Effector memory CD8-positive, alpha-beta T cell (primary cell): ENCODE measurements at regions not wholly inside any gene's neighbourhood (a gene's known extent, or its start where the extent isn't known, plus 50 kb on each side); places are given as distances from the start of the nearest gene placed in this dataset.

Experiments
- ATAC-seq: fragments of 150-1000 bp; cut with Tn5 transposase; replicated peaks from 2 replicates; pipeline ENCODE4 v1.10.0; 2021; ENCODE audit warnings: mild to moderate bottlenecking, moderate library complexity
- DNase-seq, 3 experiments: peaks; one replicate each; pipeline ENCODE4 v3.0.0; 2021
- H3K27ac Mint-ChIP-seq, 2 donors: one replicate each; pipeline ENCODE4 v1.8.0; 2022; ENCODE audit warnings: mild to moderate bottlenecking in 2 of 2, mixed read lengths in 2 of 2, moderate library complexity in 2 of 2
- H3K27me3 Mint-ChIP-seq, 2 donors: one replicate each; pipeline ENCODE4 v1.8.0; 2022; ENCODE audit warnings: mixed read lengths in 2 of 2
- H3K36me3 Mint-ChIP-seq: one replicate; pipeline ENCODE4 v1.8.0; 2022; ENCODE audit warnings: mild to moderate bottlenecking, moderate library complexity, mixed read lengths; ENCODE audit not compliant: insufficient read depth
- H3K4me1 Mint-ChIP-seq, 2 donors: one replicate each; pipeline ENCODE4 v1.8.0; 2022; ENCODE audit warnings: low read depth in 2 of 2, mixed read lengths in 2 of 2
- H3K4me3 Mint-ChIP-seq, 2 donors: one replicate each; pipeline ENCODE4 v1.8.0; 2022; ENCODE audit warnings: mild to moderate bottlenecking in 2 of 2, mixed read lengths in 2 of 2, moderate library complexity in 2 of 2
- H3K9me3 Mint-ChIP-seq, 2 donors: one replicate each; pipeline ENCODE4 v1.8.0; 2022; ENCODE audit warnings: mixed read lengths in 2 of 2

DNA sequence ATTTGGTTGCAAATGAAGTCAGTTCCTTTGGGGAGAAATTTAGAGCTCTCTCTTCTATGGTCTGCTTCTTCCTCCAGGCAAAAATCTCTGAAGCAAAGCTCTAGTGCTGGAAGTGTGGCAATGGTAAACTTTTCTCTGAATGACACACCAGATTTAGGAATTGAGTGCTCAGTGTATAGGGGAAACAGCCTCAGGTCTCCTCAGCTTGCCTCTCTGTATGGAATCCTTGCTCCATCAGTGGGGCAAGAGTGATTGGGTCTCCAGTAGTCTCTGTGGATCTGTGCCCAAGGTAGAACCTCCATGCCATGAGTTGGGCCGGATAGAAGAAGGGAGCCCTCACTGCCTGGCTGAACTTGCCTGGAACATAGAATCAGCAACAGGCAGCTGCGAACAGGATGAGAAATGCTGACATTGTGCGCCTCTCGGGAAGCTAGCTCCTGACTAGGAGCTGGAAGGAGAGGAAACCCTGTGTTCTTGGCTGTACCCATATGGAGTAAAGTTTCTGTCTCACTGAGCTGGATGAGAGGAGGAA lies 156.1 kb downstream of the WNT7A start:
- ATAC-seq (no peak), DNase-seq (no peak)
- Mint-ChIP-seq H3K27ac (no peak overlapping the region), H3K9me3 (peaks cover 0 to 7% of the 10 kb centered on the region in 2 donors), H3K36me3 (no peaks in the 10 kb centered on the region), H3K4me1 (no peaks in the 10 kb centered on the region), H3K4me3 (no peak overlapping the region), H3K27me3 (peaks cover 6 to 18% of the 10 kb centered on the region in 2 donors)

GRCh38 chr3:13722178-13722577 lies 157.7 kb downstream of the WNT7A start:
- Mint-ChIP-seq H3K27me3 (peaks cover 6 to 8% of the 10 kb centered on the region in 2 donors), H3K36me3 (no peaks in the 10 kb centered on the region), H3K4me1 (no peaks in the 10 kb centered on the region), H3K4me3 (no peak overlapping the region), H3K9me3 (peaks cover 0 to 7% of the 10 kb centered on the region in 2 donors), H3K27ac (no peak overlapping the region)
- ATAC-seq (no peak), DNase-seq (no peak)

DNA sequence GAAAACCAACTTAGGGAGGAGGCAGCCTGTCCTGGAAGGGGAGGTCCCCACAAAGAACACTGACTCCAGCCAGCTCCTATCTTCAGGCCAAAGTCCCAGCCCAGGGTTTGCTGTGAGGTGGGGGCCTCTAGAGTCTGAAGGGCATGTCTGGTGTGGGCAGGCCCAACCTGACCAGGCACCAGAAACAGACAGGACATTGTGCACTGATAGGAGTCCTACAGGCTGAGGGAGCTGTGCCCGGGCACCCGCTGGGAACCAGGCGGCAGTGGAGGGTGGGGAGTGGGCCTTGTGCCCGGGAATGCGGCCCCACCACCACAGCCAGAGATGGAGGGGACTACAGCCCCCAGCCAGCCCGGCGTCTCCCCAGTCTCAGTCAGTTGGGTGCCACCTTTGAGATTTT lies 161.4 kb downstream of the WNT7A start:
- Mint-ChIP-seq H3K27ac (no peak overlapping the region), H3K36me3 (no peaks in the 10 kb centered on the region), H3K4me1 (no peaks in the 10 kb centered on the region), H3K27me3 (peaks cover 7 to 18% of the 10 kb centered on the region in 2 donors), H3K9me3 (peaks cover 17% of the 10 kb centered on the region in 2 donors), H3K4me3 (no peak overlapping the region)
- DNase-seq, result no peak
- no peak for ATAC-seq

DNA sequence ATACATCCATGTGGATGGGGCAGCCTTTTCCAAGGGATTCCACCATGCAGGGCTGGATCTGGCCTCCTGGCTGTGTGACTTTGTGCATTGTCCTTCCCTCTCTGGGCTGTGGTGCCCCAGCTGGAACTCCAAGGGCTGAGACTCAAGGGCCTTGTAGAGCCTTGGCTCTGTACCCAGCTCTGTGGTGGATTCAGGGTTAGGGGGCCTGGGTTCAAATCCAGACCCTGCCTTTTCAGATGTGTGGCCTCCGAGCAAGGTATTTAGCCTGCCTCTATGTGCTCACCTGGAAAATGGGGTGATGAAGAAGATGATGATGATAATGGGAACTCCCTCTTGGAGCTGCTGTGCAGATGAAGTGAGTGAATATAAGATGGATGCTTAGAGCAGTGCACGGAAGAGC lies 161.9 kb downstream of the WNT7A start:
- Mint-ChIP-seq H3K36me3 (no peaks in the 10 kb centered on the region), H3K4me3 (no peak overlapping the region), H3K9me3 (peaks cover 14 to 21% of the 10 kb centered on the region in 2 donors), H3K27ac (no peak overlapping the region), H3K27me3 (peaks cover 12 to 21% of the 10 kb centered on the region in 2 donors), H3K4me1 (no peaks in the 10 kb centered on the region)
- DNase-seq (no peak), ATAC-seq (no peak)

- Mint-ChIP-seq H3K4me1 (no peaks in the 10 kb centered on the region), H3K36me3 (no peaks in the 10 kb centered on the region)
Measured at GRCh38 chr3:13717222-13717895, 162.5 kb downstream of the WNT7A start.

DNA sequence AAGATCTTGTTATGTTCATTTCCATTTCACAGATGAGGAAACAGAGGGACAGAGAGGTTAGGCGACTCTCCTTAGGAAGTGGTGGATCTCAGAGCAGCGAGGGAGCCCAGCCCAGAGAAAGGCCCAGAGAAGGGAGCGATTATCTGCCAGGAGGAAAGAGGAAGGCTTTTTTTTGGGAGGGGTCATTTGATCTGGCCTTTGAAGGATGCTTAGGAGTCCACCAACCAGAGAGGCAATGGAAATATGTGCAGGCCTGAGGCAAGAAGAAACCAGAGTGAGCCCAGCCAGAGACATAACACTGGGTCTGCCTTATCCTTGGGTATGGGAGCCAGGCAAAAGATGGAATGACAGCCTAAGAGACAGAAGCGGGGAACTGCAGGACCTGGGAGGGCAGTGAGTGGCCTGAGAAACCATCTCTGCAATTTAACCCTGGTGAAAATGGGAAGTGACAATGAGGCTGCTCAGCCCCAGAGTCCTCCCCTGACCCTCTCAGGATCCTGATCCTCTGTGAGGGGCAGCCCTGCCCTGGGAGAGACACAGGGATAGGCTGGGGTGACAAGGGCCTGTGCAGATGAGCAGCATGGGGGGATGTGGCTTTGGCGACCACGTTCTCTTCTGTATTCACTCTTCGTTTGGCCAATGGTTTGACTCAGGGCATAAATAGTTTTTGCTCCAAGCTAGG lies 163.2 kb downstream of the WNT7A start:
- Mint-ChIP-seq H3K4me1 (no peaks in the 10 kb centered on the region), H3K9me3 (peaks cover 17 to 31% of the 10 kb centered on the region in 2 donors)

More at GRCh38 chr3:13717222-13717895, 162.5 kb downstream of the WNT7A start:
- Mint-ChIP-seq H3K27me3 (peaks cover 17 to 27% of the 10 kb centered on the region in 2 donors), H3K9me3 (peaks cover 12 to 24% of the 10 kb centered on the region in 2 donors), H3K27ac (no peak overlapping the region), H3K4me3 (no peak overlapping the region)
- ATAC-seq (no peak), DNase-seq (no peak)

GRCh38 chr3:13715961-13716360 lies 163.9 kb downstream of the WNT7A start:
- Mint-ChIP-seq H3K9me3 (peaks cover 24 to 38% of the 10 kb centered on the region in 2 donors), H3K4me1 (no peaks in the 10 kb centered on the region), H3K27me3 (peaks cover 30 to 41% of the 10 kb centered on the region in 2 donors)

More for the DNA sequence above, 163.2 kb downstream of the WNT7A start:
- DNase-seq (no peak), ATAC-seq (no peak)
- Mint-ChIP-seq H3K36me3 (no peaks in the 10 kb centered on the region), H3K27me3 (peaks cover 23 to 34% of the 10 kb centered on the region in 2 donors), H3K27ac (no peak overlapping the region), H3K4me3 (no peak overlapping the region)

GRCh38 chr3:13715167-13715954 lies 164.5 kb downstream of the WNT7A start:
- ATAC-seq, result no peak
- H3K27me3 Mint-ChIP-seq, result peaks cover 36 to 47% of the 10 kb centered on the region in 2 donors
- H3K4me1 Mint-ChIP-seq, result no peaks in the 10 kb centered on the region
- H3K4me3 Mint-ChIP-seq, result no peak overlapping the region
- H3K27ac Mint-ChIP-seq, result no peak overlapping the region
- no peak for DNase-seq
- H3K36me3 Mint-ChIP-seq, result no peaks in the 10 kb centered on the region
- H3K9me3 Mint-ChIP-seq, result peaks cover 24 to 44% of the 10 kb centered on the region in 2 donors

More at GRCh38 chr3:13715961-13716360, 163.9 kb downstream of the WNT7A start:
- DNase-seq (no peak), ATAC-seq (no peak)
- H3K27ac Mint-ChIP-seq, result no peak overlapping the region
- no peak overlapping the region for H3K4me3 Mint-ChIP-seq
- H3K36me3 Mint-ChIP-seq, result no peaks in the 10 kb centered on the region

- Mint-ChIP-seq H3K9me3 (peaks cover 27 to 54% of the 10 kb centered on the region in 2 donors), H3K4me1 (no peaks in the 10 kb centered on the region), H3K27me3 (peaks cover 46 to 57% of the 10 kb centered on the region in 2 donors), H3K36me3 (no peaks in the 10 kb centered on the region), H3K4me3 (no peak overlapping the region), H3K27ac (no peak overlapping the region)
- no peak for DNase-seq
- ATAC-seq, result no peak
Measured at GRCh38 chr3:13714251-13714916, 165.5 kb downstream of the FBLN2 start.

- Mint-ChIP-seq H3K27me3 (peaks cover 56 to 67% of the 10 kb centered on the region in 2 donors), H3K4me1 (no peaks in the 10 kb centered on the region), H3K9me3 (peaks cover 27 to 63% of the 10 kb centered on the region in 2 donors), H3K4me3 (no peak overlapping the region), H3K36me3 (no peaks in the 10 kb centered on the region), H3K27ac (no peak overlapping the region)
- ATAC-seq (no peak), DNase-seq (no peak)
Measured at GRCh38 chr3:13713396-13713795, 164.5 kb downstream of the FBLN2 start.

GRCh38 chr3:13712682-13713180 lies 163.8 kb downstream of the FBLN2 start:
- Mint-ChIP-seq H3K9me3 (peaks cover 29 to 63% of the 10 kb centered on the region in 2 donors), H3K36me3 (no peaks in the 10 kb centered on the region), H3K4me1 (no peaks in the 10 kb centered on the region), H3K4me3 (no peak overlapping the region), H3K27ac (no peak overlapping the region), H3K27me3 (peaks cover 62 to 73% of the 10 kb centered on the region in 2 donors)
- ATAC-seq (no peak), DNase-seq (no peak)

DNA sequence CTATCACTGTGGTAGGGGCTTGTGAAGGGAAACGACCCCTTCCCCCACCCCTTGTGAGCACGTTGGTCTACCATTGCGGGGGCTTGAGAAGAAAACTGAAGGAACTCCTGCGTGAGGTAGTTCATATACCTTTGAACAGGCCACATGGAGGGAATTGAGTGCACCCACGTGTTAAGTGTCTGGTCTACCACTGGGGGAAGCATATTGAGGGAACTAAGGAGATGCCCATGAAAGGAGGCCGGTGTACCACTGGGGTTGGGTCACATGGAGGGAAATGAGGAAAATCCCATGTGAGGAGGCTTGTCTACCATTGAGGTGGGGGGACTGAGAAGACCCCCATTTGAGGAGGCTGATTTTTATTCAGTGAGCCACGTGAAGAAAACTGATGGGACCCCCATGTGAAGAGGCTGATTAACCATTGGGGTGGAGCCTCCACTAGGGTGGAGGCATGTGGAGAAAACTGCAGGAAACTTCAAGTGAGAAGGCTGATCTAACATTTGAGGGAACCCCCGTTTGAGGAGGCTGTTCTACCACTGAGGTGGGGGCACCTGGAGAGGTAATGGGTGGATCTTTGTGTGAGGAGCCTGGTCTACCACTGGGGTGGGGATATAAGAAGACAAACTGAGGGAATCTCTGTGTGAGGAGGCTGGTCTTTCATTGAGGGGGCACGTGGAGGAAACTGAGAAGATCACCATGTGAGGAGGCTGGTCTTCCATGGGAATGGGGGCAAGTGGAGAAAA lies 163.2 kb downstream of the FBLN2 start:
- no peak overlapping the region for H3K27ac Mint-ChIP-seq
- no peaks in the 10 kb centered on the region for H3K36me3 Mint-ChIP-seq
- no peak overlapping the region for H3K4me3 Mint-ChIP-seq
- H3K4me1 Mint-ChIP-seq, result no peaks in the 10 kb centered on the region
- DNase-seq, result no peak
- H3K27me3 Mint-ChIP-seq, result peaks cover 69 to 80% of the 10 kb centered on the region in 2 donors
- peaks cover 32 to 68% of the 10 kb centered on the region in 2 donors for H3K9me3 Mint-ChIP-seq
- ATAC-seq, result no peak
